Nephron progenitor cell (in vitro differentiated cells): ENCODE measurements at regions not wholly inside any gene's neighbourhood (a gene's known extent, or its start where the extent isn't known, plus 50 kb on each side); places are given as distances from the start of the nearest gene placed in this dataset.

Experiments
- DNase-seq: peaks from one replicate; pipeline ENCODE4 v3.0.0; 2021
- H3K27ac Mint-ChIP-seq: 2 replicates; pipeline ENCODE4 v1.8.0; 2021; ENCODE audit warnings: mild to moderate bottlenecking, moderate library complexity, mixed read lengths
- H3K27me3 Mint-ChIP-seq: 2 replicates; pipeline ENCODE4 v1.8.0; 2021; ENCODE audit warnings: mild to moderate bottlenecking, low read depth, mixed read lengths; ENCODE audit not compliant: poor library complexity
- H3K36me3 Mint-ChIP-seq: 2 replicates; pipeline ENCODE4 v1.8.0; 2021; ENCODE audit warnings: low read depth, mixed read lengths
- H3K4me1 Mint-ChIP-seq: 2 replicates; pipeline ENCODE4 v1.8.0; 2021; ENCODE audit warnings: mixed read lengths
- H3K4me3 Mint-ChIP-seq: 2 replicates; pipeline ENCODE4 v1.8.0; 2021; ENCODE audit warnings: mild to moderate bottlenecking, moderate library complexity, mixed read lengths
- H3K9me3 Mint-ChIP-seq: 2 replicates; pipeline ENCODE4 v1.8.0; 2021; ENCODE audit warnings: mild to moderate bottlenecking, moderate library complexity, mixed read lengths
- CTCF ChIP-seq: fragments of 200-600 bp; sonication (generic); IDR thresholded peaks from 2 replicates; pipeline ENCODE4 v1.5.0; 2021; ENCODE audit warnings: antibody characterized with exemption

GRCh38 chr18:14000884-14001283 is 85.5 kb upstream of the MC2R start:
- H3K4me3 Mint-ChIP-seq: no peak overlapping the region
- H3K27ac Mint-ChIP-seq: no peak overlapping the region
- no peak for DNase-seq
- TF ChIP-seq CTCF: no peak
- peaks cover 16% of the 10 kb centered on the region for H3K9me3 Mint-ChIP-seq
- H3K36me3 Mint-ChIP-seq: no peaks in the 10 kb centered on the region
- no peaks in the 10 kb centered on the region for H3K4me1 Mint-ChIP-seq
- H3K27me3 Mint-ChIP-seq: peaks cover 4% of the 10 kb centered on the region

GRCh38 chr18:13999231-13999630 is 83.9 kb upstream of the MC2R start:
- no peak for DNase-seq
- no peaks in the 10 kb centered on the region for H3K36me3 Mint-ChIP-seq
- H3K27ac Mint-ChIP-seq: no peak overlapping the region
- peaks cover 4% of the 10 kb centered on the region for H3K27me3 Mint-ChIP-seq
- H3K4me1 Mint-ChIP-seq: no peaks in the 10 kb centered on the region
- H3K9me3 Mint-ChIP-seq: peaks cover 10% of the 10 kb centered on the region
- H3K4me3 Mint-ChIP-seq: no peak overlapping the region
- TF ChIP-seq CTCF: no peak

- DNase-seq: no peak
- no peak overlapping the region for H3K27ac Mint-ChIP-seq
- TF ChIP-seq CTCF: no peak
- H3K9me3 Mint-ChIP-seq: peaks cover 10% of the 10 kb centered on the region
- H3K4me1 Mint-ChIP-seq: no peaks in the 10 kb centered on the region
- H3K4me3 Mint-ChIP-seq: no peak overlapping the region
- no peaks in the 10 kb centered on the region for H3K36me3 Mint-ChIP-seq
- H3K27me3 Mint-ChIP-seq: peaks cover 4% of the 10 kb centered on the region
Measured at GRCh38 chr18:13998571-13998970, 83.2 kb upstream of the MC2R start.

DNA sequence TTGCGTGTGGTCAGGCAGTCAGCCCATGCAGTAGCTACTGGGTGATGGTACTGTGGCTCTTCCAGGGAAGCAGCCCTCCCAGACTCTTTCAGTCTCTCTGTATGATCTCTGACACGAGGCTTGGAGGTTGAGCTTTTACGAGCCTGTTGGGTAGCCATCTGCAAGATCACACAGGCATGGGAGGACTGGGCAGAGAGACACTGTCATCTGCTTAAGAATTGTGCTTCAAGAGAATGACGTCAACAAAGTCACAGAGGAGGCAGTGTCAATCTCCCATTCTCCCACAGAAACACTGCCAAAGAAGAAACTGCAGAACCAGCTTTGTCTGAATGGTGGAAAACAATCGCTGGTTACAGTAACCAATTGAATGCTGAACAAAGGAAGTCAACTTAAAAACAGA is 78.4 kb upstream of the MC2R start:
- no peaks in the 10 kb centered on the region for H3K36me3 Mint-ChIP-seq
- no peak overlapping the region for H3K4me3 Mint-ChIP-seq
- H3K9me3 Mint-ChIP-seq: peaks cover 10% of the 10 kb centered on the region
- peaks cover 8% of the 10 kb centered on the region for H3K27me3 Mint-ChIP-seq
- H3K4me1 Mint-ChIP-seq: no peaks in the 10 kb centered on the region
- no peak for DNase-seq
- no peak overlapping the region for H3K27ac Mint-ChIP-seq
- TF ChIP-seq CTCF: no peak

DNA sequence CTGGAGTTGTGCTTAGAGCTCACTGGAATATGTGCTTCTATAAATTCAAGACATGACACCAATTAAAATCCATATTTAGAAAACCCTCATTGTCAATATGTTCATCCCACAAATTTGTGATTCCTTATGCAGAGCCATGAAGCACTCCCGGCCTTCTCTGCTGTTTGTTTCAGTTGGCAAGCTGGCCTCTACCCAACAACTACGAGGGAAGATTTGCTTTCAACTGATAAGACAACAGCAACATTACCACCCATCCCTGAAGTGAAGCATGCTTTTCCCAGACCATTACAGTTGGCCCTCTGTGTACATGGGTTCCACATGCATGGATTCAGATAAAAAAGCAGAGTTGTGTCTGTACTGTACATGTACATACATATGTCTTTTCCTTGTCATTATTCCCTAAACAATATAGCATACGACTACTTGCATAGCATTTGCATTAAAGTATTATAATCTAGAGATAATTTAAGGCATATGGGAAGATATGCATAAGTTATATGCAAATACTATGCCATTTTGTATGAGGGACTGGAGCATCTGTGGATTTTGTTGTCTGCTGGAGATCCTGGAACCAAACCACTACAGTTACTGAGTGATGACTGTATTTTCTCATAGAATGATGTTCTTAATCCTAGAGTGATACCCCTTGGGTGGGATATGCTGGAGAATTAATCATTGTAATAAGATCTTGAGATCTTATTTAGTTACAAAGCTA is 77.6 kb upstream of the MC2R start:
- no peaks in the 10 kb centered on the region for H3K36me3 Mint-ChIP-seq
- H3K27ac Mint-ChIP-seq: no peak overlapping the region
- no peak overlapping the region for H3K4me3 Mint-ChIP-seq
- peaks cover 5% of the 10 kb centered on the region for H3K27me3 Mint-ChIP-seq
- TF ChIP-seq CTCF: no peak
- no peak for DNase-seq
- H3K4me1 Mint-ChIP-seq: no peaks in the 10 kb centered on the region
- H3K9me3 Mint-ChIP-seq: peaks cover 4% of the 10 kb centered on the region

DNA sequence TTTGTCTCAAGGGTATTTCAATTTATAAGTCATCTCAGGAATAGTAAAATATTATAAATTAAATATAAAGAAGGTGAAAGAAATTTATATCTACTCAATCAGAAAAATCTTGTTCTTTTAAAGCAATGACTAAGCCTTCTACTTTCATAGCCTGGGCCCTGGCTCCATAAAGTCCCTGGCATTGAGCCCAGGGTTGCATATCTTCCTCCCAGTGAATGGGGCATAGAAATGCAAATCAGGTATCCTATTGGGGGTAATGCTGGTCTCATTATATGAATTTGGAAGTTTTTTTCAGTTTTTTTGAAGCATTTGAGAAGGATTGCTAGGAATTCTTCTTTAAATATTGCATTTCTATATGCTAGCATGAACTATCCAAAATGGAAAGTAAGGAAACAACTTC is 73.9 kb upstream of the MC2R start:
- Mint-ChIP-seq H3K36me3 (no peaks in the 10 kb centered on the region), H3K27me3 (peaks cover 4% of the 10 kb centered on the region), H3K4me1 (no peaks in the 10 kb centered on the region), H3K4me3 (no peak overlapping the region), H3K9me3 (peaks cover 4% of the 10 kb centered on the region), H3K27ac (no peak overlapping the region)
- DNase-seq: no peak
- TF ChIP-seq CTCF: no peak
